PFSK-1 (cell line): ENCODE measurements at regions not wholly inside any gene's neighbourhood (a gene's known extent, or its start where the extent isn't known, plus 50 kb on each side); places are given as distances from the start of the nearest gene placed in this dataset.

Experiments used
- FOXP2 ChIP-seq: optimal IDR thresholded peaks from 2 replicates; pipeline ENCODE3; 2011; ENCODE audit warnings: borderline replicate concordance, control low read depth, inconsistent platforms; ENCODE audit not compliant: insufficient read depth; ENCODE audit errors: extremely low read length, extremely low read depth
- POLR2AphosphoS5 ChIP-seq: IDR thresholded peaks from 2 replicates; pipeline ENCODE4 v1.6.1; 2012; ENCODE audit warnings: low read depth, mild to moderate bottlenecking, control low read depth, low read length, moderate library complexity
- SIN3A ChIP-seq: IDR thresholded peaks from 2 replicates; pipeline ENCODE4 v1.6.1; 2012; ENCODE audit warnings: mild to moderate bottlenecking, low read length, moderate library complexity, borderline replicate concordance; ENCODE audit not compliant: insufficient read depth
- TAF1 ChIP-seq: IDR thresholded peaks from 2 replicates; pipeline ENCODE4 v1.6.1; 2012; ENCODE audit warnings: low read length, control low read depth, borderline replicate concordance; ENCODE audit not compliant: insufficient read depth
- TF ChIP-seq, protein P1 (sequence below), 2 experiments: IDR thresholded peaks; 2 replicates each; pipeline versions ENCODE4 v1.6.1 to v1.8.0; 2011 to 2012; ENCODE audit warnings: low read depth in 2 of 2, low read length in 2 of 2, control low read depth in 1 of 2, inconsistent platforms in 1 of 2, mild to moderate bottlenecking in 1 of 2, moderate library complexity in 1 of 2; ENCODE audit not compliant: insufficient read depth in 1 of 2

DNA sequence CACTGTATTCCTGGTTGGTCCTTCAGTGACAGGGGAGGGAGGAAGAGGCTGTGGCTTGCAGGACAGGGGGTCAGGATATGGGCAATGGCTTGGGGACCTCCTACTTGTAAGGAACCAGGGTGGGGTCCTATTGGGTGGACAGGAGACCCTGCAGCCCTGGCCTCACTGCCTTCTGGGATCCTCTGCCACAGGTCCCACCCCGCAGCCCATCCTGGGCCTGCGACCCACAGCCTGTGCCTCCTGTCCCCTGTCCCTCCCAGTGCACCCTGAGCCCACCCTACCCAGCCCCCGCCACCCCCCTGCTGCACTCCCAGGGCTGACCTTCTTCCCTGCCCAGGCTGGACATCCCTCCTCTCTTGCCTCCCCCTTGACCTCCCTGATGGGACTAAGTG, 58.7 kb upstream of the MYL10 start:
- no peak for TF ChIP-seq TAF1
- TF ChIP-seq FOXP2: no peak
- TF ChIP-seq POLR2AphosphoS5: no peak
- TF ChIP-seq SIN3A: no peak
- TF ChIP-seq, protein P1, sequence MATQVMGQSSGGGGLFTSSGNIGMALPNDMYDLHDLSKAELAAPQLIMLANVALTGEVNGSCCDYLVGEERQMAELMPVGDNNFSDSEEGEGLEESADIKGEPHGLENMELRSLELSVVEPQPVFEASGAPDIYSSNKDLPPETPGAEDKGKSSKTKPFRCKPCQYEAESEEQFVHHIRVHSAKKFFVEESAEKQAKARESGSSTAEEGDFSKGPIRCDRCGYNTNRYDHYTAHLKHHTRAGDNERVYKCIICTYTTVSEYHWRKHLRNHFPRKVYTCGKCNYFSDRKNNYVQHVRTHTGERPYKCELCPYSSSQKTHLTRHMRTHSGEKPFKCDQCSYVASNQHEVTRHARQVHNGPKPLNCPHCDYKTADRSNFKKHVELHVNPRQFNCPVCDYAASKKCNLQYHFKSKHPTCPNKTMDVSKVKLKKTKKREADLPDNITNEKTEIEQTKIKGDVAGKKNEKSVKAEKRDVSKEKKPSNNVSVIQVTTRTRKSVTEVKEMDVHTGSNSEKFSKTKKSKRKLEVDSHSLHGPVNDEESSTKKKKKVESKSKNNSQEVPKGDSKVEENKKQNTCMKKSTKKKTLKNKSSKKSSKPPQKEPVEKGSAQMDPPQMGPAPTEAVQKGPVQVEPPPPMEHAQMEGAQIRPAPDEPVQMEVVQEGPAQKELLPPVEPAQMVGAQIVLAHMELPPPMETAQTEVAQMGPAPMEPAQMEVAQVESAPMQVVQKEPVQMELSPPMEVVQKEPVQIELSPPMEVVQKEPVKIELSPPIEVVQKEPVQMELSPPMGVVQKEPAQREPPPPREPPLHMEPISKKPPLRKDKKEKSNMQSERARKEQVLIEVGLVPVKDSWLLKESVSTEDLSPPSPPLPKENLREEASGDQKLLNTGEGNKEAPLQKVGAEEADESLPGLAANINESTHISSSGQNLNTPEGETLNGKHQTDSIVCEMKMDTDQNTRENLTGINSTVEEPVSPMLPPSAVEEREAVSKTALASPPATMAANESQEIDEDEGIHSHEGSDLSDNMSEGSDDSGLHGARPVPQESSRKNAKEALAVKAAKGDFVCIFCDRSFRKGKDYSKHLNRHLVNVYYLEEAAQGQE (IDR thresholded peaks at IDR 0.05; ENCODE audit: insufficient read depth in 1 of 2, low read depth in 2 of 2, low read length in 2 of 2): no peak

DNA sequence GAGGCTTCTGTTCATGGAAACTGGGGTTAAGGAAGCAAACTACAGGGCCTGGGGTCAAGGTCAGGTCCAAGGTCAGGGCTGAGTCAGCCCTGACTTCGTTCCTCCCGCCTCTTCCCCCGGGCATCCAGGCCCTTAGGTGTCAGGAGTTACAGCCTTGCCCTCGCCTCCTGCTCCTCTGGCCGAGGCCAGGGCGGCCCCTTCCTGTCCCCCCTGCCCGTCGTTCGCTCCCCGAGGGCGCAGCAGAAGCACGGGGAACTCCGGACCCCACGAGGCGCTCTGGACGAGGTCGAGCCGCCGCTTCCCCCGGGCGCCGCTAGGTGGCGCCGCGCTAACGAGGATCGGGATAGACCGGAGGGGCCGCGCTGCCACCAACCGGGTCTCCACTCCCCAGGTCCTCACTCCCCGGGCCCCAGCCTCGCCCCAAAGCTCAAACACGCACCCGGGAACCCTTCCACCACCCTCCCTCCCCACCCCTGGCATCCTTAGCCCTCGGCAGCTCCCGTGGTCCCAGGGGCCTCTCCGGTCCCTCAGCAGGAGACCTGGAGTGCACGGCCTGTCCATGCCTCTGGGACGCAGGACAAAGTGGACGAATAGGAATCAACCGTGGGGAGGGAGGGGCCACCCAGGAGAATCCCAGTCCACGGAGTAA, 59.2 kb upstream of the MYL10 start:
- TF ChIP-seq FOXP2 (peak; percentile 64), SIN3A (no peak)

DNA sequence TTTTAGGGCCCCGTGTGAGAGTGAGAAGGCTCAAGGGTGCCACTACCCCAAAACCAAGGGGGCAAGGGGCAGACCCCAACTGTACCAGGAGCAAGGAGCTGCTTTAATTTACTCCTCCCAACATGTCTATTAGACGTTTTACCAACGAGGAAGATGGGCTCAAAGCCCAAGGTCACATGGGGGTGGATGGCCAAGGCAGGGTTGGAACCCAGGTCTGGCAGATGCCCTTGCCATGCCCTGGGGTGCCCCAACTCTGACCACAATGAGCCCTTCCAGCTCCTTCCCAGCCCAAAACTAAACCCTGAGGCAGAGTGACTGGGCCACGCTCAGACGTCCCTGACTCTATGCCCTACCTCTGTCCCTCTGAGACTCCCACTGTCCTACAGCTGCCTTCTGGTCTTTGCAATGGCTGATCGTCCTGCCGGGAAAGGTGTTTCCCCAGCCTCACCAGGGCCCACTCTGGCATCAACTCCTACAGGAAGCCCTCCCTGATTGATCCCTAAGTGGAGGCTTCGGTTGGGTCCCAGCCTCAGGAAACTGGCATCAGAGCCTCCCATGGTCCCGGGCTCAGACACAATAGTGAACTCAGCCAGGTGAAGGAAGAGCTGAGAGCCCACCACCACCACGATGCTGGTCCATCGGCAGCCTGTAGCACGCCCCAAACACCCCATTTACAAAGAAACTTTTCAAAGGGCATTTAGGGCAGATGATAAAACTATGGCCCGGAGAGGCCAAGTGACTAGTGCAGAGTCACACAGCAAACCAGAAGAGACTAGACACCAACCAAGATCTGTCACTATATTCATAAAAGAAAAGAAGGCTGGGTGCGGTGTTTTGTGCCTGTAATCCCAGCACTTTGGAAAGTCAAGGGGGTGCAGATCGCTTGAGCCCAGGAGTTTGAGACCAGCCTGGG, 60.2 kb upstream of the MYL10 start:
- TF ChIP-seq POLR2AphosphoS5: no peak
- TF ChIP-seq TAF1: no peak
- TF ChIP-seq, protein P1 (IDR thresholded peaks at IDR 0.05; ENCODE audit: insufficient read depth in 1 of 2, low read depth in 2 of 2, low read length in 2 of 2): no peak

DNA sequence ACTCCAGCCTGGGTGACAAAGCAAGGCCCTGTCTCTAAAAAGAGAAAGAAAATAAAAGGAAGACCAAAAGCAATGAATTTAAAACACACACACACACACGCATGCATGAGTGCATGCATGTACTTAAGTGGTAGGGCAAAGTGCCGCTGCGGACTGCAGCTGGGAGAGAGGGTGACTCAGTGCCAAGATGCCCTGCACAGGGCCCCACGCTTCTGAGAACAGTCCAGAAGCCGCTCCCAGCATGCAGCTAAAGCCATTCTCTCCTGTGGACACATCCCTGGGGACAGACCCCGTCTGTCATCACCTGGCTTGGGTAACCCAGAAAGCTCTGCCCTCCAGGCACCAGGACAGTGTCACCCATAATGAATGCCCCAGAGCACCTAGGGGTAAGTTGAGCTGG, 61.0 kb upstream of the MYL10 start:
- TF ChIP-seq SIN3A (no peak), POLR2AphosphoS5 (no peak), FOXP2 (no peak)

DNA sequence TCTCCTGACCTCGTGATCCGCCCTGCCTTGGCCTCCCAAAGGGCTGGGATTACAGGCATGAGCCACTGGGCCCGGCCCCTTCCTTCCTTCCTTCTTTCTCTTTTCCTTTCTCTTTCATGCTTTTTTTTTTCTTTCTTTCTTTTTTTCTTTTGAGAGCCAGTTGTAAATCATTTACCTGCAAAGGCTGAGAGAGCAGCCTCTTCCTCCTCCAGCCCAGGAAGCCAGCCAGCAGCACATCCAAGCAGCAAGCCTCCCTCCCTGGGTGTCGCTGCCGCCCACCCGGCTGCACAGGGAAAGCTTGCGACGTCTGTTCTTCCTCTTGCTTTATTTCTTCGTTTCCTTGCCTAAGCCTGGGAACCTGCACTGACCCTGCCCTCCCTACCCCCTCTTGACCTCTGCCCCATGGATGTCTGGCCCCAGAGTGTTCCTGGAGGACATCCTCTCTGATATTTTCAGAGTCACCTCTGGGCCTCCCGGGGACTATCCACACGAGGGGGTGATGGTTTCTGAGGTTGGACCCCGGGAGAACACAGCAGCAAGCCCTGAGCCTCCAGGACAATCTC, 62.8 kb upstream of the MYL10 start:
- TF ChIP-seq, protein P1 (IDR thresholded peaks at IDR 0.05; ENCODE audit: insufficient read depth in 1 of 2, low read depth in 2 of 2, low read length in 2 of 2): no peak
- TF ChIP-seq TAF1 (no peak), POLR2AphosphoS5 (no peak), FOXP2 (no peak), SIN3A (no peak)

DNA sequence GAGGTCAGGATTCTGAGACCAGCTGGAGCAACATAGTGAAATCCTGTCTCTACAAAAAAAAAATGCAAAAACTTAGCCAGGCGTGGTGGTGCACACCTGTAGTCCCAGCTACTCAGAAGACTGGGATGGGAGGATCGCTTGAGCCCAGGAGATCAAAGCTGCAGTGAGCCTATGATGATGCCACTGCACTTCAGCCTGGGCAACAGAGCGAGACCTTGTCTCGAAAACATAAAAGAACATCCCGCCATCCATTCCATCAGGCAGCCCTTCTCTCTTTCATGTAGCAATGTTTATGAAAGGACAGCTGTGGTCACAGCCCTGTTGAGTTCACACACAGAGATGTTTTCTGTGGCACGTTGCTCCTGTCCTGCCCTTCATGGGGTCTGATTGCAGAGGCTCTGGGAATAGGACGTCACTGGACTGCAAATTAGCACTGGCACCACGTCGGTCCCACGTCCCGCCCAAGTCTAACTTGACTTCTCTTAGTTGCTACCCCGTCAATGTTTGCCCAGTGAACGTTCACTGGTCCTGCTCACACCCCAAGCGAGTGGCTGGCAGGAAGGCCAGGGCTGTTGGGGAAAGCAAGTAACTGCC, 64.5 kb upstream of the MYL10 start:
- TF ChIP-seq, protein P1 (IDR thresholded peaks at IDR 0.05; ENCODE audit: insufficient read depth in 1 of 2, low read depth in 2 of 2, low read length in 2 of 2): no peak
- TF ChIP-seq FOXP2 (no peak), TAF1 (no peak), SIN3A (no peak), POLR2AphosphoS5 (no peak)
